ENCODE measurements at regions not wholly inside any gene's neighbourhood (a gene's known extent, or its start where the extent isn't known, plus 50 kb on each side); places are given as distances from the start of the nearest gene placed in this dataset.

- TF ChIP-seq CTCF (IDR thresholded peaks at IDR 0.05; ENCODE audit: control insufficient read depth, insufficient read depth, low read depth, low read length, missing control alignments): no peak
- DNase-seq (ENCODE audit: low read depth): peak; percentile 49
- no peak overlapping the region for H3K4me3 ChIP-seq (ENCODE audit: control insufficient read depth, low read depth, low read length)
These were observed 246.4 kb downstream of the ZNF674 start for GRCh38 chrX:46298821-46299220.

- no peak for DNase-seq (ENCODE audit: low read depth)
- TF ChIP-seq CTCF (IDR thresholded peaks at IDR 0.05; ENCODE audit: control insufficient read depth, insufficient read depth, low read depth, low read length, missing control alignments): no peak
- H3K4me3 ChIP-seq (ENCODE audit: control insufficient read depth, low read depth, low read length): no peak overlapping the region
These were observed 249.3 kb downstream of the ZNF674 start for GRCh38 chrX:46295963-46296362.

DNA sequence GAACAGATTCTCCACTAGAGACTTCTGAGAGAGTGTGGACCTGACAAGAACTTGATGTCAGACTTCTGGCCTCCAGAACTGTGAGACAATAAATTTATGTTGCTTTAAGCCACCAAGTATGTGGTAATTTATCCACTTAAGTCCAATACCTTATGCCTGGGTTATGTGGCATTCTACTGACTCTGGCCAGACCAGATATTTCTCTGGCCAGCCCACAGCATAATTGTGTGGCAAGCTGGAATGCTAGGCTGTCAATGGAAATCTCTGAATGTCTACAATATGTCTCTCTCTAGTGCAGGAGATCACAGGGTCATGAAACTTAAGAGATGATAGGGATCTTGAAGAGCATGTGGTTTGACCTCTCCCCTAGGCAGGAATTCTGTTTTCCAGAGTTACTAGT, 251.0 kb downstream of the ZNF674 start:
- no peak overlapping the region for H3K4me3 ChIP-seq (ENCODE audit: control insufficient read depth, low read depth, low read length)
- TF ChIP-seq CTCF (IDR thresholded peaks at IDR 0.05; ENCODE audit: control insufficient read depth, insufficient read depth, low read depth, low read length, missing control alignments): no peak
- peak; percentile 52 for DNase-seq (ENCODE audit: low read depth)

DNA sequence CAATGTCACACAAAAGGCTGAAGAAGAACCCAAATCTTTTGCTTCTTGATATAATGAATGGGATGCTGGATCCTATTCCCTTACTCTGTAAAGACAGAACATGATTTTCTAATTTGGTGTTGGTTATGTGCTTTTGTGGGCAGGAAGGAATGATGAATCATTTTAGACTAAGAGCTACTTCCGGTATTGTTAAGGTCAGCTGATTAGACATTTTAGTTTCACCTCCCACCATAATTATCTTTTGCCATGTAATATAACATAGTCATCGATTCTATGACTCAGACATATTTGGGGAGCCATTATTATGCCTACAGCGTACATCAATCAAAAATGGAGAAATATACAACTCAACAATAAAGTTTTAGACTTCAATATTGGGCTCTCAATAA, 265.3 kb downstream of the ZNF674 start:
- DNase-seq (ENCODE audit: low read depth): no peak
- no peak for TF ChIP-seq CTCF (IDR thresholded peaks at IDR 0.05; ENCODE audit: control insufficient read depth, insufficient read depth, low read depth, low read length, missing control alignments)
- no peak overlapping the region for H3K4me3 ChIP-seq (ENCODE audit: control insufficient read depth, low read depth, low read length)

- TF ChIP-seq CTCF (IDR thresholded peaks at IDR 0.05; ENCODE audit: control insufficient read depth, insufficient read depth, low read depth, low read length, missing control alignments): no peak
- no peak for DNase-seq (ENCODE audit: low read depth)
- H3K4me3 ChIP-seq (ENCODE audit: control insufficient read depth, low read depth, low read length): no peak overlapping the region
These were observed 265.9 kb downstream of the ZNF674 start for GRCh38 chrX:46279214-46279924.

GRCh38 chrX:46278572-46278971, 266.6 kb downstream of the ZNF674 start:
- H3K4me3 ChIP-seq (ENCODE audit: control insufficient read depth, low read depth, low read length): no peak overlapping the region
- DNase-seq (ENCODE audit: low read depth): no peak
- TF ChIP-seq CTCF (IDR thresholded peaks at IDR 0.05; ENCODE audit: control insufficient read depth, insufficient read depth, low read depth, low read length, missing control alignments): no peak

Data from AG09309 (cell line).